HG03460 (cell line): ENCODE measurements at regions not wholly inside any gene's neighbourhood (a gene's known extent, or its start where the extent isn't known, plus 50 kb on each side); places are given as distances from the start of the nearest gene placed in this dataset.
"Not testable (repeated sequence)": the region's sequence is repeated elsewhere in the genome, so short reads cannot be mapped to it uniquely, and the experiment has no call there.

Experiments
- ATAC-seq: cut with Tn5 transposase; IDR thresholded peaks from one replicate; pipeline ENCODE4 v1.9.1; 2021; ENCODE audit not compliant: unreplicated experiment

GRCh38 chr4:160286051-160286450 lies 1183.2 kb downstream of the RAPGEF2 start:
- no peak for ATAC-seq

- no peak for ATAC-seq
Observed at GRCh38 chr4:160296476-160296875, 1193.6 kb downstream of the RAPGEF2 start.

- ATAC-seq: no peak
Observed at GRCh38 chr4:160299177-160299576, 1196.3 kb downstream of the RAPGEF2 start.

- no peak for ATAC-seq
Observed at GRCh38 chr4:160299608-160300007, 1196.7 kb downstream of the RAPGEF2 start.

- no peak for ATAC-seq
Observed at GRCh38 chr4:160316036-160316435, 1213.2 kb downstream of the RAPGEF2 start.

- no peak for ATAC-seq
Observed at GRCh38 chr4:160318567-160319220, 1215.8 kb downstream of the RAPGEF2 start.

GRCh38 chr4:160319221-160319867 lies 1216.5 kb downstream of the RAPGEF2 start:
- ATAC-seq: no peak

- ATAC-seq: no peak
Observed at GRCh38 chr4:160319868-160320260, 1217.0 kb downstream of the RAPGEF2 start.

GRCh38 chr4:160326110-160326509 lies 1223.2 kb downstream of the RAPGEF2 start:
- no peak for ATAC-seq

- ATAC-seq: no peak
Observed at GRCh38 chr4:160347197-160347596, 1244.3 kb downstream of the RAPGEF2 start.

- ATAC-seq: no peak
Observed at GRCh38 chr4:160350944-160351343, 1248.1 kb downstream of the RAPGEF2 start.

- no peak for ATAC-seq
Observed at GRCh38 chr4:160352637-160353036, 1249.8 kb downstream of the RAPGEF2 start.

- ATAC-seq: no peak
Observed at GRCh38 chr4:160353548-160353947, 1250.7 kb downstream of the RAPGEF2 start.

- no peak for ATAC-seq
Observed at GRCh38 chr4:160362478-160362877, 1259.6 kb downstream of the RAPGEF2 start.

GRCh38 chr4:160364217-160364616 lies 1261.3 kb downstream of the RAPGEF2 start:
- ATAC-seq: no peak

- ATAC-seq: not testable (repeated sequence)
Observed at GRCh38 chr4:160364665-160365064, 1261.8 kb downstream of the RAPGEF2 start.

- not testable (repeated sequence) for ATAC-seq
Observed at GRCh38 chr4:160365383-160365782, 1262.5 kb downstream of the RAPGEF2 start.

- no peak for ATAC-seq
Observed at GRCh38 chr4:160370046-160370445, 1267.2 kb downstream of the RAPGEF2 start.

- no peak for ATAC-seq
Observed at GRCh38 chr4:160371446-160371845, 1268.6 kb downstream of the RAPGEF2 start.

GRCh38 chr4:160372390-160372789 lies 1269.5 kb downstream of the RAPGEF2 start:
- ATAC-seq: no peak

GRCh38 chr4:160373911-160374310 lies 1271.0 kb downstream of the RAPGEF2 start:
- ATAC-seq: no peak

GRCh38 chr4:160375772-160376452 lies 1273.0 kb downstream of the RAPGEF2 start:
- no peak for ATAC-seq
